Panc1 (cell line): ENCODE measurements at regions not wholly inside any gene's neighbourhood (a gene's known extent, or its start where the extent isn't known, plus 50 kb on each side); places are given as distances from the start of the nearest gene placed in this dataset.
A peak's percentile ranks its signal among the peaks of the same experiment; 100 is the strongest.

Experiments
- ATAC-seq: fragments of 200-7000 bp; cut with Tn5 transposase; 2 replicates; pipeline ENCODE4 v1.9.1; 2020; ENCODE audit warnings: mild to moderate bottlenecking, moderate library complexity
- BruUV-seq: library from RNA; stranded (reverse); fragments of 400-500 nt; replicated peaks from 2 replicates; lab custom pipeline; 2021; lab: Mats Ljungman, UMichigan
- CTCF ChIA-PET: fragments of 300-600 bp; sonication (Branson Sonifier 250); formaldehyde crosslinking; loops from one replicate; lab custom pipeline; 2022; ENCODE audit warnings: antibody characterized with exemption; lab: Charles Lee
- POLR2A ChIA-PET: fragments of 300-600 bp; sonication (Branson Sonifier 250); formaldehyde crosslinking; loops from one replicate; lab custom pipeline; 2022; ENCODE audit warnings: antibody characterized with exemption; lab: Charles Lee
- DNase-seq: peaks from one replicate; pipeline ENCODE4 v3.0.0-alpha.2; 2010; ENCODE audit warnings: low read depth, low spot score
- H3K27ac ChIP-seq: 2 replicates; pipeline ENCODE4 v1.5.1; 2011; ENCODE audit warnings: mild to moderate bottlenecking, low read length, inconsistent platforms
- H3K27me3 ChIP-seq: fragments of 200-500 bp; sonication (Bioruptor generic); 2 replicates; pipeline ENCODE4 v1.6.0; 2014; ENCODE audit warnings: low read length, inconsistent platforms; ENCODE audit not compliant: control insufficient read depth, insufficient read depth
- H3K36me3 ChIP-seq: fragments of 200-500 bp; sonication (Bioruptor generic); 2 replicates; pipeline ENCODE4 v1.5.1; 2014; ENCODE audit warnings: inconsistent platforms, mild to moderate bottlenecking, low read length, moderate library complexity; ENCODE audit not compliant: control insufficient read depth, insufficient read depth
- H3K4me1 ChIP-seq: 2 replicates; pipeline ENCODE4 v1.5.1; 2011; ENCODE audit warnings: inconsistent platforms, mild to moderate bottlenecking, low read length, moderate library complexity; ENCODE audit not compliant: control insufficient read depth, insufficient read depth
- H3K4me3 ChIP-seq, 2 experiments: 2 replicates each; pipeline ENCODE4 v1.5.1; 2011 to 2012; ENCODE audit warnings: low read depth in 2 of 2, low read length in 2 of 2, mild to moderate bottlenecking in 2 of 2, inconsistent platforms in 1 of 2, moderate library complexity in 1 of 2
- H3K9me3 ChIP-seq: fragments of 200-500 bp; sonication (Bioruptor generic); 2 replicates; pipeline ENCODE4 v1.5.1; 2014; ENCODE audit warnings: low read depth, mild to moderate bottlenecking, inconsistent platforms, low read length, moderate library complexity; ENCODE audit not compliant: control insufficient read depth, insufficient read depth
- POLR2AphosphoS5 ChIP-seq: IDR thresholded peaks from 2 replicates; pipeline ENCODE4 v1.6.1; 2012; ENCODE audit warnings: mild to moderate bottlenecking, low read depth, low read length, moderate library complexity
- SIN3A ChIP-seq: IDR thresholded peaks from 2 replicates; pipeline ENCODE4 v1.6.1; 2012; ENCODE audit warnings: low read depth, mild to moderate bottlenecking, low read length, moderate library complexity, borderline replicate concordance; ENCODE audit not compliant: insufficient read depth
- TCF7L2 ChIP-seq: IDR thresholded peaks from 2 replicates; pipeline ENCODE4 v1.6.1; 2011; ENCODE audit warnings: mild to moderate bottlenecking, low read depth, low read length, inconsistent platforms
- in situ Hi-C: cut with HindIII; loops from 2 replicates; pipeline ENCODE4 v1.10.0; 2016; ENCODE audit warnings: low sequenced_read_pairs, low pct_unique_long_range_greater_than_20kb
- intact Hi-C: fragments of 100-400 bp; cut with micrococcal nuclease; formaldehyde crosslinking; loops from one replicate; pipeline ENCODE4 v1.10.0; 2022; ENCODE audit not compliant: unreplicated experiment
- TF ChIP-seq, protein P1 (sequence below), 2 experiments: IDR thresholded peaks; 2 replicates each; pipeline ENCODE4 v1.6.1; 2011 to 2012; ENCODE audit warnings: low read depth in 2 of 2, control low read depth in 1 of 2, low read length in 1 of 2, mild to moderate bottlenecking in 1 of 2, moderate library complexity in 1 of 2; ENCODE audit not compliant: insufficient read depth in 1 of 2
- TF ChIP-seq, protein P2 (sequence below): fragments of 450-650 bp; IDR thresholded peaks from 2 replicates; pipeline ENCODE4 v1.5.1; 2017; ENCODE audit warnings: mild to moderate bottlenecking

DNA sequence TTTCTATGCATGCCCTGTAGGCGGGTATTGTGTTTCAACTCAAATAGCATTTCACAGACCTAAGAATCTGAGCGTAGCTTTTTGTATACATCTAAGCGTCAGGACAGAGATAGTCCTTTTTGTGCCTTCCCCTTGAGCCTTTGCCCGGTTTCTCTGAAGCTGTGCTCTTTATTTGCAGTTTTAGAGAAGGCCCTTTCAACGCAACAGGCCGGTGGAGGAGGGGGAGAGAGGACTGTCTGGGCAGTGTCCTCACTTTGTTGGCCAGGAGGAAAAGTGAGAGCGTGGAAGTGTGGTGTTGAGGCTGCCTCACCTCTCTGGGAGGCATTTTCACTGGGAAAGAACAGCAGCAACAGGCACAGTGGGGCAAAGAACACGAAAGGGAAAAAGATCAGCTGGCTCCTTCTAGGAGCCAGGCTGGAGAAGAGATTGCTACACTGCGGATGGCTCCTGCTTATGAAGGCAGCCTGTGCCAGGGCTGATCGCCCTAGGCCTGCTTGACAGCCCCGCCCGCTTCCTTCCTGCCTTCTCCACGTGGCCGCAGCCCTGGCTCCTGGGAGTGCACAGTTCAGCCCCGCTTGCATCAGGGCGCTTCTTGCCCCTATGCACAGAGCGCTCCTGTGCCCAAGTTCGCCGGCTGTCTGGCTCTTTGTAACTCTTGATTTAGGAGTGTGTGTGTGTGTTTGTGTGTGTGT, 195.6 kb upstream of the POU3F3 start:
- CTCF ChIA-PET: no interaction called here

DNA sequence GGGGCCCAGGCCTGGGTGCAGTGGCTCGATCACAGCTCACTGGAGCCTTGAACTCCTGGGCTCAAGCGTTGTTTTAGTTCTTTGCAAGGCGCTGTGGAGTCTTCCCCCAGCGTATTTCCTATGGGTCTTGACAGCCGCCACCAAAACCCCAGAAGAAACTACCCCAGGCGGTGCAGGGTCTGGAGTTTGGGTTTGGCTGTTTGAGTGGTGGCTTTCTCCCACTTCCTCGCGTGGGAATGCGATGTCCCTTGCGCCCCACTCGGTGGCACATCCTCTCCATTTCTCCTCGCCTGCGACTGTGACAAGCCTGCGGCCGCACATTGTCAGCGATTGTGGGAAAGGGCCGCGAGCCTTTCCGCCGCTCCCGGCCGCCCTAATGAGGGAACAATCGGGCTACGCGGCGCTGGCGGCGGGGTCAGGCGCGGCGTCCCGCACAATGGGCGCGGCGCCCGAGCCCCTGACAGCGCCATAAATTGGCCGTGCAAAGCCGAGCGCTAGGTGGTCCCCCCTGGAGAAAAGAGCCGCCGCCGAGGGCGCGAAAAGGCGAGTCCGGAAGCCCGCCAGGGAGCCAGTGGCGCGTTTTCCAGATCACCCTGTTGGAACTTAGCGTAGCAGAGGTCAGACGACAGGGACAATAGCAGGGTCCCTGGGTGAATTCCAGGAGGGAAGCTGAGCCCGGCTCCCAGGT, 194.9 kb upstream of the POU3F3 start:
- ChIA-PET CTCF (no interaction called here), POLR2A (no interaction called here)
- no peak for TF ChIP-seq SIN3A
- TF ChIP-seq POLR2AphosphoS5: no peak
- TF ChIP-seq, protein P1, sequence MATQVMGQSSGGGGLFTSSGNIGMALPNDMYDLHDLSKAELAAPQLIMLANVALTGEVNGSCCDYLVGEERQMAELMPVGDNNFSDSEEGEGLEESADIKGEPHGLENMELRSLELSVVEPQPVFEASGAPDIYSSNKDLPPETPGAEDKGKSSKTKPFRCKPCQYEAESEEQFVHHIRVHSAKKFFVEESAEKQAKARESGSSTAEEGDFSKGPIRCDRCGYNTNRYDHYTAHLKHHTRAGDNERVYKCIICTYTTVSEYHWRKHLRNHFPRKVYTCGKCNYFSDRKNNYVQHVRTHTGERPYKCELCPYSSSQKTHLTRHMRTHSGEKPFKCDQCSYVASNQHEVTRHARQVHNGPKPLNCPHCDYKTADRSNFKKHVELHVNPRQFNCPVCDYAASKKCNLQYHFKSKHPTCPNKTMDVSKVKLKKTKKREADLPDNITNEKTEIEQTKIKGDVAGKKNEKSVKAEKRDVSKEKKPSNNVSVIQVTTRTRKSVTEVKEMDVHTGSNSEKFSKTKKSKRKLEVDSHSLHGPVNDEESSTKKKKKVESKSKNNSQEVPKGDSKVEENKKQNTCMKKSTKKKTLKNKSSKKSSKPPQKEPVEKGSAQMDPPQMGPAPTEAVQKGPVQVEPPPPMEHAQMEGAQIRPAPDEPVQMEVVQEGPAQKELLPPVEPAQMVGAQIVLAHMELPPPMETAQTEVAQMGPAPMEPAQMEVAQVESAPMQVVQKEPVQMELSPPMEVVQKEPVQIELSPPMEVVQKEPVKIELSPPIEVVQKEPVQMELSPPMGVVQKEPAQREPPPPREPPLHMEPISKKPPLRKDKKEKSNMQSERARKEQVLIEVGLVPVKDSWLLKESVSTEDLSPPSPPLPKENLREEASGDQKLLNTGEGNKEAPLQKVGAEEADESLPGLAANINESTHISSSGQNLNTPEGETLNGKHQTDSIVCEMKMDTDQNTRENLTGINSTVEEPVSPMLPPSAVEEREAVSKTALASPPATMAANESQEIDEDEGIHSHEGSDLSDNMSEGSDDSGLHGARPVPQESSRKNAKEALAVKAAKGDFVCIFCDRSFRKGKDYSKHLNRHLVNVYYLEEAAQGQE (IDR thresholded peaks at IDR 0.05; ENCODE audit: insufficient read depth in 1 of 2, low read depth in 2 of 2, low read length in 1 of 2): no peak
- TF ChIP-seq TCF7L2: no peak
- TF ChIP-seq, protein P2, sequence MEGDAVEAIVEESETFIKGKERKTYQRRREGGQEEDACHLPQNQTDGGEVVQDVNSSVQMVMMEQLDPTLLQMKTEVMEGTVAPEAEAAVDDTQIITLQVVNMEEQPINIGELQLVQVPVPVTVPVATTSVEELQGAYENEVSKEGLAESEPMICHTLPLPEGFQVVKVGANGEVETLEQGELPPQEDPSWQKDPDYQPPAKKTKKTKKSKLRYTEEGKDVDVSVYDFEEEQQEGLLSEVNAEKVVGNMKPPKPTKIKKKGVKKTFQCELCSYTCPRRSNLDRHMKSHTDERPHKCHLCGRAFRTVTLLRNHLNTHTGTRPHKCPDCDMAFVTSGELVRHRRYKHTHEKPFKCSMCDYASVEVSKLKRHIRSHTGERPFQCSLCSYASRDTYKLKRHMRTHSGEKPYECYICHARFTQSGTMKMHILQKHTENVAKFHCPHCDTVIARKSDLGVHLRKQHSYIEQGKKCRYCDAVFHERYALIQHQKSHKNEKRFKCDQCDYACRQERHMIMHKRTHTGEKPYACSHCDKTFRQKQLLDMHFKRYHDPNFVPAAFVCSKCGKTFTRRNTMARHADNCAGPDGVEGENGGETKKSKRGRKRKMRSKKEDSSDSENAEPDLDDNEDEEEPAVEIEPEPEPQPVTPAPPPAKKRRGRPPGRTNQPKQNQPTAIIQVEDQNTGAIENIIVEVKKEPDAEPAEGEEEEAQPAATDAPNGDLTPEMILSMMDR: no peak
- Histone ChIP-seq H3K9me3 (no peaks in the 10 kb centered on the region), H3K4me3 (no peak overlapping the region), H3K27me3 (0 out of 2 replicates have a peak, but pooled peaks cover 2% of the 10 kb centered on the region), H3K36me3 (no peaks in the 10 kb centered on the region), H3K27ac (no peak overlapping the region), H3K4me1 (no peaks in the 10 kb centered on the region)
- in situ Hi-C loops (no loop called here), intact Hi-C loops (no loop called here)
- ATAC-seq (no peak), DNase-seq (no peak)
- no TSS peak for BruUV-seq

More for the DNA sequence above, 195.6 kb upstream of the POU3F3 start:
- TF ChIP-seq POLR2AphosphoS5 (no peak), TCF7L2 (no peak), SIN3A (no peak)
- TF ChIP-seq, protein P2: no peak
- TF ChIP-seq, protein P1 (IDR thresholded peaks at IDR 0.05; ENCODE audit: insufficient read depth in 1 of 2, low read depth in 2 of 2, low read length in 1 of 2): no peak
- intact Hi-C loops (no loop called here), in situ Hi-C loops (no loop called here)
- Histone ChIP-seq H3K9me3 (no peaks in the 10 kb centered on the region), H3K4me1 (no peaks in the 10 kb centered on the region), H3K36me3 (no peaks in the 10 kb centered on the region), H3K4me3 (no peak overlapping the region), H3K27me3 (0 out of 2 replicates have a peak, but pooled peaks cover 2% of the 10 kb centered on the region), H3K27ac (no peak overlapping the region)
- no TSS peak for BruUV-seq
- POLR2A ChIA-PET: no interaction called here
- peak; percentile 62; the same call in 1 of the 2 replicates for ATAC-seq
- no peak for DNase-seq
